HG03095 (cell line): ENCODE measurements at regions not wholly inside any gene's neighbourhood (a gene's known extent, or its start where the extent isn't known, plus 50 kb on each side); places are given as distances from the start of the nearest gene placed in this dataset.
"Not testable (repeated sequence)": the region's sequence is repeated elsewhere in the genome, so short reads cannot be mapped to it uniquely, and the experiment has no call there.

Experiments
- ATAC-seq: cut with Tn5 transposase; IDR thresholded peaks from one replicate; pipeline ENCODE4 v1.9.1; 2021; ENCODE audit warnings: moderate library complexity; ENCODE audit not compliant: unreplicated experiment

DNA sequence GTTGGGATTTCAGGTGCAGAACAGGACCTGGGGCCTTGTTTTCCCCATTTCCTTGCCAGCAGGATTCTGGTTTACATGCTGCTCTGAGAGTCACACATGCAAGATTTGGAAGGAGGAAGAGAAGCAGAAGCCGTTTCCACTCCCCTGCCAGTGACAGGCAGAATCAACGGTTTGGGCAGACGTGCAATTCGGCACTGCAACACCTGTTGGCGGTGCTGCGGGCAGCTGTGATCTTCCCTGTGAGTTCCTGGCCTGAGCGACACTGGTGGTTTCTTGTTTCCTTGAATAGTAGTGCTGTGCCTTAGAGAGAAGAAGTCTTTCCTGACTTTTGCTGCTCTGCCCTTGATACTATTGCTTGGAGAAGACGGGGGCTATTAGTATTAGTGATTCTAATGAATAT is 1126.2 kb downstream of the TYW1 start:
- ATAC-seq = no peak

DNA sequence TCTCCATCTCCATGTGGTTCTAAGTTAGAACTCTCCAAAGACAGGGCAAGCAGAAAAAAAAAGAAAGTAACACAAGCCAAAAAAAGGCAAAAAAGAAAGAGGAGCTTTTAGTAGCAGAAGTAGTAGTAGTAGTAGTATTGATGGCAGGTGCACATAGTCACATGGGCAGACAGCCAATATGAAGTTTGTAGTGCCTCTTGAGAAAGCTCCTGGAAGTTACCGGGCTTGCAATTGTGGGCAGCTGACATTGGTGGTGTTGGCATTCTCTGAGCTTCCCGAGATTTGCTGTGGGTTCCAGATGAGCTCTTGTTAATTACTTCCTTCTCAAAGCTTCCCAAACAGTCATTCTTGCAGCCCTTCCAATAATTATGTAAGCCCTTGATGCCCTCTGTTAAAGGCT is 1128.5 kb downstream of the TYW1 start:
- ATAC-seq = no peak

- ATAC-seq = no peak
Observed at GRCh38 chr7:68133045-68133444, 1136.4 kb downstream of the TYW1 start.

- ATAC-seq = no peak
Observed at GRCh38 chr7:68143345-68143744, 1146.7 kb downstream of the TYW1 start.

DNA sequence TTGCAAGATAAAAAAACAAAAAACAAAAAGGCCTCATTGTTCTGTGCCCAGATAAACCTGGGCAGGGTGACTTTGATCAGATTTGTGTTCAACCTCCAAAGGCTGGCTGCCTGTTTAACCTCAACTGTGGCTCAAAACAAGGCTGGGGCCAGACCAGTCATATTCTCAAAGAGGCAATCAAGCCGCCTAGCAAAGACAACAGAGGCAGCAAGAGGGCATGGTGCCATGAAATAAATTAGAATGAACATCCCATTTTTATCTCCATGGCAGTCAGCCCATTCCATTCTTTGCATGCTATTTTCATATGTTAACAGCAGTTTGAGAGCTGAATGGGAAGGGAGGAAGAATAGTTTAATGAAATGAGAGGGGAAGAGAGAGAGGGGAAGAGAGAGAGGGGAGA is 1150.3 kb downstream of the TYW1 start:
- no peak for ATAC-seq

DNA sequence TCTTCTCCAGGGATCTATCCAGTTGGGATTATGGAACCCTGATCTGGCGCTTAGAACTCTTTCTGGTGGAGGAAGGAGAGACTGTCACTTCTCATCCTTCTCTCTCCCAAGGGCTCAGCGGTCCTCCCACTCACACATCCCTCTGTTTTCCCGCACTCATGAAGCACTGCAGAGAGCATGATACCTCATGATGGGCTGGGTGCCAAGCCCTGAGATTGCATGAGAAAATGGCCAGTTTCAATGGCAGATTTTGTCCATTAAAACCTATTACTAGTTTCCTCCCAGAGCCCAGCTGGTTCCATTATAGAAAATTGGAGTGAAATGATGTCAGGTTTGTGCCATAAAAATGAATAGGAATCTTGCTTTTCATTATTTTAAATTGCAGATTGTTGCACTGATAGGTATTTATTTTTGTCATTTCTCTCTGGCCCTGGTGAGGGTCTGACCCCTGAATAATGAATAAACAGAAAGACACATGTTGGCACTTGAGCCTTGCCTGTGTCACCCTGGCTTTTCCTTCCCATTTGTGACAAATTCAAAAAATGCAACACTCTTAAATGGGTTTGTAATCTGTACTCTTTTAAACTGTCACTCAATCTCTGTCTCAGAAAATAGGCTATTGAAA is 1151.1 kb downstream of the TYW1 start:
- ATAC-seq = no peak

DNA sequence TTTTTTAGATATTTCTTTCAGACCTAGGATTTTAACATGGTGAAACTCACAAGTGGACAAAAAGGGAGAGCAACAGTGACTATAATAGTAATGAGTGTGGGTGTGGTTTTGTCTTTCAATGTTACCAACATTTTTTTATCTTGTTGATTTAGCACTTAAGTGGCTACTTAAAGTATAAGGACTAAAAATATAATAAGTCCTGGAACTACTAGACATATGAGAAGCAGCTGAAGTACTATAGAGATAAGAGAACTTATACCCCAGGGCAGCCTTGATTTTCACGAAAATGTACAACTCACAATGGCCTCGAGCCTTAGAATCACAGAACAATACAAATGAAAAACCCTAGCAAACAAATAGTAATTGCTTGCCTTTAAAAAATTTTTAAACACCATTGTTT is 1151.8 kb downstream of the TYW1 start:
- ATAC-seq = no peak

- ATAC-seq = no peak
Observed at GRCh38 chr7:68152205-68152604, 1155.6 kb downstream of the TYW1 start.

DNA sequence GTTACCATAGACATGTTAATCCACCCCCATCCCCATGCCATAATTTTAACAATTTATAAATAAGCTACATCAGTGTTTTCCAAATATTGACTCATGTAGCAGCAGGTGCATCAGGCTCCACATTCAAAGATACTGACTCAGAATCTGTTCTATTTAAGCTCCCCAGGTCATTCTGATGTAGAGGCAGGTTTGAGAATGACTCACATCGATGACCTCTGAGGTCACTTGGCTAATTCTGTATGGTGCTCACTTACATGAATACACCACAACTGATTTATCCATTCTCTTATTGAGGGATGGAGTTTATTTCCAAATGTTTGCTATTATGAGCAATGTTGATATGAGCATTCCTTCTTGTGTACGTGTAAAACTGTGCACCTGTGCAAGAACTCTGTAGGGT is 1159.0 kb downstream of the TYW1 start:
- ATAC-seq = no peak

DNA sequence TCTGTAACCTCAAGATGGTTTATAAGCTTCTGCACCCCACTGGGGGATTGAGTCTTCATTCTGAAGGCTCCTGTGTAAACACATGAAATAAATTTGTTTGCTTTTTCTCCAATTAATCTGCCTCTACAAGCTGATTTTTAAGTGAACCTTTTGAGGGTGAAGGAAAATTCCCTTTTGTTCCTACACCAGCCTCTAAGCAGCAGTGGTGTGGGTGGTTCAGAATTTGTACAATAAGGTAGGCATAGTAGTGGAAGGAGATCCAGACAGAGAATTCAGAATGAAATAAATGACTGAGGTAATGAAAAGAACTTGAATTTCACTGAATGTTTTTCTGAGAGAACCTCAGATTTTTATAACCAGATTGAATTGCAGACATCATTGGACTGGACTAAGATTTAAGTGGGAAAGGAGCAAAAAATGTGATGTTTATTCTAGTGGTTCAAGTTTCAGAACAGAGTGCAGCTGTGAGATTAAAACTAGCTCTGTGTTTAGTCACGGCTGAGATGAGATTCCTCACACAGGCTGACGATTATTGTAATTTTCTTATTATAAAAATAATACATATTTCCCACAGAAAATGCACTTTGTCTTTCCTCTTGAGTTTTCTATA is 1162.2 kb downstream of the TYW1 start:
- no peak for ATAC-seq

GRCh38 chr7:68162712-68163111 is 1166.1 kb downstream of the TYW1 start:
- no peak for ATAC-seq

DNA sequence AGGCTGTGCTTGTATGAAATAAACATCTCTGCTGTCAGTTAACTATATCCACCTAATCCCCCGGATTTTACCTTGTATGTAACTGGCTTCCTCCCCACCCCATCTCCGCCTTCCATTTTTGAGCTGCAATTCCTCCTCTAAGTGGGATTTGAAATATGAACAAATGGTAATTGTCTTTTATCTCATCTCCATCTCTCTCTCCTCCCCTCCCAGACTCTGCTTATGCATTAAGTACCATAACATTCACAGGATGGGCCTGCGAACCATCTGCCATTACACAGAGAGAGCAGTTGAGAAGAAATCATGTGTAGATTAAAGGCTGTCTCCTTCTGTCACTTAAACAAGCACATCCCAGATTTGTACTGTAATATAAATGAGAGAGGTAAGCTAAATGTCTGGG is 1169.9 kb downstream of the TYW1 start:
- ATAC-seq = no peak

DNA sequence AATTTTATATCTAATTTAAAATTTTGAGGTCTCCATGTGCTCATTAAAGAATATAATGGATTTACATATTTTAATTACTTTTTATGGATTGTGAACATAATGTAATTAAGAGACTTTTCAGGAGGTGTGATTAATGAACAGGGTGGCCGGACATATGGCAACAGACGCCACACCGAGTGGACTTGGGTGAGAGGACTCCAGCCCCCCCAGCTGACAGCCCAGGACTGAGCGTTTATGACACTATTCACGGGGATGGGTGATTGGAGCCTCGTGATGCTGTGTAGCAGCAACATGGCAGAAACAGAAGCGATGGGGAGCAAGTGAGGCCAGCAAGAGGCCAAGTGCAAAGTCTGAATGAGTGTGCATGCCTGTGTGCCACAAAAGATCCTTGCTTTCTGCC is 1176.9 kb downstream of the TYW1 start:
- no peak for ATAC-seq

DNA sequence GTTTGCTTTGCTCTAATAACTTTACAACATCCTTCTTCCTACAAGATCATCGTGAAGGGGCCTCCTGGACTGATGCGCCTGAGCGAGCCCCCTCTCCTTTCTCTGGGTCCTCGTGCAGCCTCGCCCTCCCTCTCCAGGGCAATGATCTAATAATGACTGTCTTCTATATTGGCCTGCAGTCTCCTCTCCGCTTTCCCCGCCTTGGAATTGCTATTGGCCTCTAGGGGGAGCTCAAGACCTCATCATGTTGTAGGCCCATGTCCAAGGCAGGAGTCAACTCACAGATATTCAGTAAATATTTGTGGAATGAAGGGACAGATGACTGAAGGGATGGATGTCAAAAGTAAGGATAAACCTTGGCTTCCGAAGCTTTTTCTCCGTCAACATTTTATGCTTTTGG is 1180.3 kb downstream of the TYW1 start:
- ATAC-seq = no peak

DNA sequence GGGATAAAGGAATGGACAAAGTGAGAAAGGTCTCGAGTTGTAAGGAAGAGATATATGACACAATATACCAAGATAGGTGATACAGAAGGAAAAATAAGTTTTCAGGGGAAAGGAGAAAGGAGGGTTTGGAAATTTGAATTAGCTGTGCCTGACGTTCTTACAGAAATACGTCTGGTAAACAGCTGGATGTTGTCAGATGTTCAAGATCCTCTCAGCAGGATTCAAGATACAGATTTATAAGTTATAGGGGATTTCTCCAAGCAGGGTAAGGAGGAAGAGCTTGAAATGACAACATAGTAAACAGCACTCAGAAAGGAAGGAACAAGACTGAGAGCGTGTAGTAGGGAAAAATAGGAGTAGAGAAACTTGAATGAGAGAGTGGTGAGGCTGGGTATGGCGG is 1184.1 kb downstream of the TYW1 start:
- no peak for ATAC-seq

DNA sequence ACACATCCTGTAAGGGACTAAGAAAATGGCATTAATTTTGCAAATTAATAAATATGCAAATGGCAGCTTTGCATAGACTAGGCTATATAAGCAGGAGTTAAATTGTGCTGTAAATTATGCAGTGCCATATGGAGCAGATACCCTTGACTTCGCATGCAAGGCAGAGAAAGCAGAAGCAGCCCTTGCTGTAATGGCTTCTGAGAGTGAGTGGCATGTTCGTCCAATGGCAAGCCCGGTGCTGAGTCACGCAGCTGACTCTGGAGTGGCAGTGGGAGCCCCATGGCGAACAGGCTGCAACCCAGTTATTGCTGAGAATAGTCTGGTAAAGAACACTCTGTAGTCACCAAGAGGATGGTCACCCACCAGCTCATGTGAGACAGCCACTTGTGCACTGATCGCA is 1186.5 kb downstream of the TYW1 start:
- no peak for ATAC-seq

DNA sequence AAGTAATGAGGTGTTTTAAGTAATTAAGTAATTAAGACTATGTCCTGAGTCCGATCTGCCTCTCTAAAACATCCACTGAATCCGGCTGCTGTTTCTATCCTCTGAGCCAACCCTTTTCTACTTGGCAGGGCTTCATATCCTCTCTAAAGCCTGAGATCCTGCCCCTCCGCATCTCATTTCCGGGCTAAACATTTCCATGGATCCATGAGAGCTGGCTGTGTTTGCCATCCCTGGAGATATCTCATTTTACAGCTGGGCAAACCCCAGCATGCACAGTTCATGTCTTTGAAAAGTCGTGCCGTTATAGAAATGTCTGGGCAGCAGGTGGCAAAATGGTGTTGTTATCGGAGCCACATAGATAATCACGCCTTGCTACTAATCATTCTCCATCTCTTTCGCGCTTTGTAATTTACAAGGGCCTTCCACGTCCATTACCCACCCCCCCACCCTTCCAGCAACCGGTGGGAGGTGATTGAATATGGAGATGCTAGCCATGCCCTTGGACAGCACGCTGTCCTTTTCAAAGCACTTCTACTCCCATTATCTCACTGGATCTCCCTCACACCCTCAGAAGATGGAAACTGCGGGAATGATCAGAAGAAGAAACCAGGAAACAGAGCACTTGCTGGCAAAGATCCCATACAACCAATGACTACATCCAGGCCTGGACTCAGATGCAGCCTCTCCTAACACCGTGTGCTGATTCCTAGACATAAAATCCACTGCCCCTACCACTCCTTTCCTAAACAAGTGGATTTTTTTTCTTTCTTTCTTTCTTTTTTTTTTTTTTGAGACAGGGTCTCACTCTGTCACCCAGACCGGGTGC is 1189.2 kb downstream of the TYW1 start:
- ATAC-seq = no peak

DNA sequence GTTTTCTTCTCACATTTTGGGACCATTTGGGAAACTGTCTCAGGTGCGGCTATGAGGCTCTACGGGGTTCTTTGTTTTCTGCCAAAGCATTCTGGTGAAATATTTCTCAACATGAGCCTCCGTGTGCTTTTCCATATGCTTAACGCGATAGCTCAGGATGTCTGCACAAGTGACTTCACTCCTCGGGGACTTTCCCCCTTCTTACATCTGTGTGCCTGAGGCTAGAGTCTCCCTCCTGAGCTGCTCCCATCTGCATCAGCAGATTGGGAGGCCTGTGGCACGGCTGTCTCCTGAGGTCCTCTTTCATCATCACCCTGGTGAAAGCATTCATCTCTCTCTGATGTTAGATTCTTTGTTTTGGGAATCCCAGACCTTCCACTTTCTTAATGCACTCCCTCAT is 1190.9 kb downstream of the TYW1 start:
- ATAC-seq = no peak

DNA sequence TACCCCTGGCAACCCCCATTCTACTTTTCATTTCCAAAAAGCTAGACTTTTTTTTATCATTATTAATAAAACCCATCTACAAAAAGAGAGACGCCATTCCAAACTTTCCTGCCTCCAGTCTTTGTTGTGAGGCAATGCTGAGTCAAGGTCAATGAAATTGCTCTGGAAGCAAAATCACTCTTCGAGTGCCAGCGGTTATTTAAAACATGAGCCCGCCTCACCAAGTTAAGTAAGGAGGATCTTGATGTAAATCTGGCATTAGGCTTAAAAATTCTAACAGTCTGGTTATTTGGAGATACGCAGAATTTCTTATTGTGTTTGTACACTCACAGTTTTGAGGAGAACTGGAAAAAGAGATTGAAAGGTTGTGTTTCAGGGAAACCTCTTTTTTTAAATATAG is 1196.3 kb downstream of the TYW1 start:
- no peak for ATAC-seq

- ATAC-seq = not testable (repeated sequence)
Observed at GRCh38 chr7:68195642-68196041, 1199.0 kb downstream of the TYW1 start.

DNA sequence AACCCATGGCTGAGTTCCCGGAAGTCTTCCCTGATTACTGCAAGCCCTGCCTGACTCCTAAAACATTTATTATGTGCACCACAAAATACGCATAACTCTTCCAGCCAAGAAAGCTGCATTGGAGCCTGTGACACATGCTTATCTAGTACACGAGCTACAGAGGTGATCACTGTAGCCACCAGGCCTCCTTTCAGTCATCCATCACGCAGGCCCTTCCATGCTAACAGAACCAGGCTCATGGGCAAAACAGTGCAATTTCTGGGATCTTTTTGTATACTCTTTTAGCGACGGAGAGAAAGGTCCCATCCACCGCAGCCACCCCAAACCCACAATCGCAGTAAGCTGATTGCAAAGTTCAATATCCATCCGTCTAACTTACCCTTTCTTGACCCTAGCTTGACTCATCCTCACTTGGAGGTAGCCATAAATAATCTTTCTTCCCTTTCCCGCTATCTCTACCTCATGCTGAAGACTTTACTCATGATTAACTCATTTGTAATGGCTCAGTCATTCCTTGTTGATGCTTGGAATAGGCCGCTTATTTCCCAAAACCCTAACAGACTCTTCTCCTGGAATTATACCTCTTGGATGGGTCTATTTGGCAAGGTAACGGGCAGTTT is 1203.5 kb downstream of the TYW1 start:
- no peak for ATAC-seq

- ATAC-seq = no peak
Observed at GRCh38 chr7:68203251-68203650, 1206.6 kb downstream of the TYW1 start.
